B cell (primary cell): ENCODE measurements at regions not wholly inside any gene's neighbourhood (a gene's known extent, or its start where the extent isn't known, plus 50 kb on each side); places are given as distances from the start of the nearest gene placed in this dataset.

ENCODE experiments used
- EZH2 ChIP-seq: IDR thresholded peaks from 2 replicates; pipeline ENCODE4 v1.6.1; 2012; ENCODE audit warnings: borderline replicate concordance, low read depth, mild to moderate bottlenecking, moderate library complexity, low read length; ENCODE audit not compliant: insufficient read depth, poor library complexity, severe bottlenecking
- TF ChIP-seq, protein P1 (sequence below): fragments of 200-600 bp; IDR thresholded peaks from one replicate; pipeline ENCODE4 v1.8.0; 2022; ENCODE audit warnings: antibody characterized with exemption, mild to moderate bottlenecking

DNA sequence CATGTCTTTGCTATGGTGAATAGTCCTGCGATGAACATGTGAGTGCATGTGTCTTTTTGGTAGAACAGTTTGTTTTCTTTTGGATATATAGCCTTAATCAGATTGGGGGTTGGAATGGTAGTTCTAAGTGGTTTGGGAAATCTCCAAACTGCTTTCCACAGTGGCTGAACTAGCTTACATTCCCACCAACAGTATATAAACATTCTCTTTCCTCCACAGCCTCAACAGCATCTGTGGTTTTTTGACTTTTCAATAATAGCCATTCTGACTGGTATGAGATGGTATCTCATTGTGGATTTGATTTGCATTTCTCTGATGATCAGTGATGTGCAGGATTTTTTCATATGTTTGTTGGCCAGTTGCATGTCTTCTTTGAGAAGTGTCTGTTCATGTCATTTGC lies 112.2 kb upstream of the SESTD1 start:
- TF ChIP-seq EZH2: no peak
- TF ChIP-seq, protein P1, sequence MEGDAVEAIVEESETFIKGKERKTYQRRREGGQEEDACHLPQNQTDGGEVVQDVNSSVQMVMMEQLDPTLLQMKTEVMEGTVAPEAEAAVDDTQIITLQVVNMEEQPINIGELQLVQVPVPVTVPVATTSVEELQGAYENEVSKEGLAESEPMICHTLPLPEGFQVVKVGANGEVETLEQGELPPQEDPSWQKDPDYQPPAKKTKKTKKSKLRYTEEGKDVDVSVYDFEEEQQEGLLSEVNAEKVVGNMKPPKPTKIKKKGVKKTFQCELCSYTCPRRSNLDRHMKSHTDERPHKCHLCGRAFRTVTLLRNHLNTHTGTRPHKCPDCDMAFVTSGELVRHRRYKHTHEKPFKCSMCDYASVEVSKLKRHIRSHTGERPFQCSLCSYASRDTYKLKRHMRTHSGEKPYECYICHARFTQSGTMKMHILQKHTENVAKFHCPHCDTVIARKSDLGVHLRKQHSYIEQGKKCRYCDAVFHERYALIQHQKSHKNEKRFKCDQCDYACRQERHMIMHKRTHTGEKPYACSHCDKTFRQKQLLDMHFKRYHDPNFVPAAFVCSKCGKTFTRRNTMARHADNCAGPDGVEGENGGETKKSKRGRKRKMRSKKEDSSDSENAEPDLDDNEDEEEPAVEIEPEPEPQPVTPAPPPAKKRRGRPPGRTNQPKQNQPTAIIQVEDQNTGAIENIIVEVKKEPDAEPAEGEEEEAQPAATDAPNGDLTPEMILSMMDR: no peak
